Stimulated activated naive CD8-positive, alpha-beta T cell treated with anti-CD3 and anti-CD28 coated beads, Interleukin-15, Interleukin-2, amounts not matched to agents 100 U/mL and 50 U/mL, for 24 hours (primary cell): ENCODE measurements at regions not wholly inside any gene's neighbourhood (a gene's known extent, or its start where the extent isn't known, plus 50 kb on each side); places are given as distances from the start of the nearest gene placed in this dataset.

Source experiments
- ATAC-seq: fragments of 150-1000 bp; cut with Tn5 transposase; one replicate; pipeline ENCODE4 v1.10.0; 2021
- DNase-seq: peaks from one replicate; pipeline ENCODE4 v3.0.0; 2021

DNA sequence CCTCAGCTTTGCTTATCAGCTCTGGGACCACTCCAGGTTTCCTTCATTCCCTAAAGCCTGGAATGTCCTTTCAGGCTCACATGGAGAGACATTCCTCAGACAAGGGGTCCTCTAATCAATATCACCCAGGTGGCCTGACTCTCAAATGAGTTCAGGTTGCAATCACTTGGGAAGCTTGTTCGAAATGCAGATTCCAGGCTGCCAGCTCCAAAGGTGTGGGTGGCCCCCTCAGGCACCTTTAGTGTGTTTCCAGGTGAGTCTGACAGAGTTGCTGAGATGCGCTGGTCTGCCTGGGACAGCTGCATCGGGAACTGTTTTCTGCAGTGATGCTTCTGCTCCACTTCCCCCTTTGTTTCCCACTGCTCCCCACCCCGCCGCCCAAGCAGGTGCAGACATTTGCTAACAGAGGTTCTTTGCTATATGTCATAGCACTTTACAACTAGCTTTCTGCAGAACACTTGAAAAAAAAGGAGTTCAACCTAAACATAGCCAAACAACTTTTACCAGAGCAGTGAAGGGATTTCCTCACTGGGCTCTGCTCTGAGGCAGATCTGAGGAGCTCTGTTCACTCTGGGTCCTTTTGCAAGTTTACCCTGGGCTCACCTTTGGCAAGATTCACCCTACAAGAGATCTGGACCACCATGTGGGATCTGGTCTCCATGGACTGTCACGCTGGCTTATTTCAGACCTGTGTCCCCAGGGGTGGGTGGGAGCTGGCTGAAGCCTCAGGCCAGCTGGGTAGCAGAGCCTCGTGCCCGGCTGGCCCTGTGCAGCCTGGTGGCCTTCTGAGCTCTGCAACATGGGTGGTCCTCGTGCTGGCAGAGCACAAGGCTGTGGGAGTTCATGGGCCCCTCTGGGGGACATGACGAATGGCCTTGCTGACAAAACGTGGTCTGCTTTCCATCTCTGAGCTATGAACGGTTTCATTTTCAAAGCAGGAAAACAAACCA lies 539.6 kb downstream of the CCDC171 start:
- no peak for ATAC-seq
- DNase-seq: no peak

DNA sequence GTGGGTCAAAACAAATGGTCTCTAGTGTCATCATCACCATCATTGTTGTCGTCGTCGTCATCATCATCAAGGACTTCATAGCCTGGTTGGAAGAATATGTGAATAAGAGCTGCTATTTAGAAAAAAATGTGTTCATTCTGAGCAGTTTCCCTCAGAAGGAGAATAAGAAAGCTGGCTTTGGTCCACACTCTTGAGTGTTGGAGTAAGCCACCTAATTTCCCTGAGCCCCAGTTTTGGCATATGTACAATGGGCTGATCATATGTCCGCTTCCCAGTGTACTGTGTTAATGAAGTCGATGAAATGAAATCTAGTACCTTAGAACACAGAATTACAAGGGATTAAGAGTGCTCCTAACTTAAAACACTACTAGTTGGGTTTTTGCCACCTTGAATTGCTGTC lies 545.5 kb downstream of the CCDC171 start:
- no peak for ATAC-seq

DNA sequence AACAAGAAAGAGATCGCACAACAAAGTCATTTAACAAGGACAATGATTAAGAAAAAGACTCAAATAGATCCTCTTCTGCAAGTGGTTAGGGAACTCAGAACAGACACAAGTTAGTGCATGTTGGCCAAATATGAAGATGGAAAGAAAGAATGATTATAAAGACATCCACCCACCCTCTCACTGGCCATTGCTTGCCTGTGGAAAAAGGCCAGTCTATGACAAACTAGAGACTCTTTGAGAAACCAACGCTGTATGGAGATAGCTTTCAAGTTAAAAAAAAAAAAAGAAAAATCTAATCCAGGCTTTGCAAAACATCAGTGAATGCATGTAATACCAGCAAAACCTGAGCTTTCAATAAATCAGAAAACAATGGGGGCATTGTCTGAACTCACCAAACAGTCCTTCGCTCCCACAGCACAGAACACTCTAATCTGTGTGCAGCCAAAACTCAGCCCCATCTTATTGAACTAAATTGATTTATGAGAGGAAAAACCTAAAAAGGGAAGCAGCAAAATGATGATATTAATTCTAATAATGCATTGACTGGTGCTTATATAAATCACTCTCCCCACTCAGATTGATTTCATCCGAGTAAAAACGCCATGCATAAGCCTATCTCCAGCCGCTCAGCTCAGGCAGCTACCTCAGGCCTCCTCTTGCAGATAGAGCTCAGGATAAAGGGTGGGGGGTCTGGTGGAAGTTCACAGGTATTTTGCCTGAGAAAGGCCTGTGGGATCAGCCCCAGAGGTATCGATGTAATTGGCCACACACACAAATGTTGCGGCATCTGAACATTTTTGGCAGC lies 547.1 kb downstream of the CCDC171 start:
- DNase-seq: no peak
- no peak for ATAC-seq

More for the DNA sequence above, 545.5 kb downstream of the CCDC171 start:
- no peak for DNase-seq

DNA sequence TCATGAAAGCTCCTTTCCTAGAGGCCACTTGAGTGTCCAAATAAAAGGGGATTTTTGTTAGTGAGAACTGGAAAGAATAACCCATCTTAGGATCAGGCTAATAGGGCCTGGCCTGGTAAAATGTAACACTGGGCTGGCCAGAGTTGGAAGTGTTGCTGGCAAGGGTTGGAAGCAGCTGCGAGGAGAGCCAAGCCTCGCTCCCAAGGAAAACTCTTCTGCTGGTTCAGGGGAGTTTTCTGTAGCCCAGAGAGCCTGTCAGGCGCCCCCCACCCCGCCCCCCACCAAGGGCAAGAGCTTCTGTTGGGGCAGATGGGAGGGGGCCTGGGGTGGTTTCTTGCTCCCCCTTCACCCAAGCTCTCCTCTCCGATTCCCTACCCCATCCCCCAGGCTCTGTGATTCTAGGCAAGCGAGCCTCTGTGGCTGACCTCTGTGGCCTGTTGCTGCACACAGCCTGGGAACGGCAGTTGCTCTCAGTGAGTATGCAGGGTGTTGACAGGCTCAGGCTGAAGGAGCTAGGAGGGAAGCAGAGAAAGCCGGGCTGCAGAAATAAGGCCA lies 547.8 kb downstream of the CCDC171 start:
- DNase-seq (no peak), ATAC-seq (no peak)

DNA sequence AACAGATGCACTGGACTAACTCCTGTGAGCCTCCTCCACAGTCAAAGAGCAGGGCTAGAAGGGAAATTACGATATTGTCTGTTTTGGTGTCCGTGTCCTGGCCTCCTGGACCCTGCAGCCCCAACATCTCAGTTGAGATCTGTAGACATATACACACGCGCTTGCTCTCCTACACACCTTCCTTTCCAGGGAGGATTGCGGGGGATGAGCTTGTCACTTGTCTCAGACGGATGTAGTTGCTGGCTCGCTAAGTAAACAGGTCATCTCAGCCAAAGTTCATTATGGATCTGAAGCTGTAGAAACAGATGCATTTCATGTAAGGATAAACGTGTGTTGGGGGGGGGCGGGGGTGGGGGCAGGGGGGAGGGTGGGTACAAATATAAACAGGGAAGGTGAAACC lies 549.3 kb downstream of the CCDC171 start:
- DNase-seq (no peak), ATAC-seq (no peak)

DNA sequence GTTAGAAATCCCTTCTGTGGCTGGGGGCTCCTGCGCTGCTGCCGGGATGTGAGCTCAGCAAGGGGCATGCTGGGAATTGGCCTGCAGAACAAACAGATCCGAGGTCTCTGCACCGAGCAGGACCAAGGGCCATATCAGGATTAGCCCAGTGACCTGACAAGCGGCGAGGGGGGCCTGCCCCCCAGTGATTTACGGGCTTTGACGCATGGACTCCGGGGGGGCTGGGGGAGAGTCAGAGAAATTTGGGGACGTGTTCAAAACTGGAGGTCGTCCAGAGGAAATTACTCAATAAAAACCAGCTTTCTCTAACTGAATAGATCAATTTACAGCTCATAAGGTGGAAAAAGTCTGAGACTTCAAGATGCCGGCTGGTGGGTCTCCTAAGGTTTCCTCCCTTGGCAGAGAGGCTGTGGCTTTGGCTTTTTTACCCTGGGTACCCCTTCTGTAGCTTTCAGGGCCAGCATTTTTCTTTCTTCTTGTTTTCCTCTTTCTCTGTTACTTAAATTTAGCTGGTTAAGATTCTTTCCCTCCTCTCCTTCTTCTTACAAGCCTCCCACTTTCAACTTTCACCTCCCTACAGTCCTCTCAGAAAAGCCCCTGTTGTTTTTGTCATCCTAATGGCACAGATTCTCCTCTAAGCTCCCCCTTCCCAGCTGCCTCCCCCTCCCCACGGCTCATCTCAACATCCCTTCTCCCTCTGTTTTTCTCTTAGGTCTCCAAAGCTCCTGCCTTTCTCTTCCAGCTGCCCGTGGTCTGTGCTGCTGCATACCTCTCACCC lies 551.0 kb downstream of the CCDC171 start:
- DNase-seq: no peak
- ATAC-seq: no peak

DNA sequence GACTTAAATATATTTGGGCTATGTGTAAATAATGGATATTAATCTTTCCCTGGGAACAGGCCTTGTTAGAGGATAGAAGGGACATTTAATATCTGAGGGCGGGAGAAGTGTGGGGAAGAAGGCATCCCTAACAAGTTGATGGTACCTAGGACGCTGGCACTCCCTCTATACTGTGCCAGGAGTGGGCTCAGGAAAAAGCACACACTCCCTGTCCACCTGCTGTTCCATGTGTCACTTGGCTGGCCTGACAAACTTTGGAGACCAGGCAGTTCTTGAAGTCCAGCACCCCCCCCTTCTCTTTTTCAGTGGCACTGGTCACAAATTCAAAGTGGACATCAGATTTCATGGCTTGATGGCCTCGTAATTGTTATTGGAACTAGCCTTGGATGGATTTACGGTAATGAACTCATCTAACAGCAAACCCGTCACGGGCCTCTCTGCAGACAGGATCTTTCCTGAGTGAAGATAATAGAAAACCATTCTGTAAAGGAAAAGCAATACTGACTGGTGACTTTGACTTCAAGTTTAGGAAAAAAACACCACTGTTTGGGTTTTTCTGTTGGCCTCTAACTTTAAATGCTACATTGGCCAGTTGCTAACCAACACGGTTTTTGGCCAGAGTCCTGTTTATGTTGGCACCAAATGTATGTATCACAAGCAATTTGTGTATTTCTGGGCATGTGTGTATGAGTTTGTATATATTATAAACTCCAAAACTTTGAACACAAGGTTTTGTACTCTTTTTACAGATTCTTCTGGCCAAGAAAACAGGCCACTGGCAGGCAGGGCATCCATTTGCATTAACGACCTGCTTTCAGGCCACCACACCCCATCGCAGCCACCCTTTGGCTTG lies 552.6 kb downstream of the CCDC171 start:
- DNase-seq (no peak), ATAC-seq (no peak)

DNA sequence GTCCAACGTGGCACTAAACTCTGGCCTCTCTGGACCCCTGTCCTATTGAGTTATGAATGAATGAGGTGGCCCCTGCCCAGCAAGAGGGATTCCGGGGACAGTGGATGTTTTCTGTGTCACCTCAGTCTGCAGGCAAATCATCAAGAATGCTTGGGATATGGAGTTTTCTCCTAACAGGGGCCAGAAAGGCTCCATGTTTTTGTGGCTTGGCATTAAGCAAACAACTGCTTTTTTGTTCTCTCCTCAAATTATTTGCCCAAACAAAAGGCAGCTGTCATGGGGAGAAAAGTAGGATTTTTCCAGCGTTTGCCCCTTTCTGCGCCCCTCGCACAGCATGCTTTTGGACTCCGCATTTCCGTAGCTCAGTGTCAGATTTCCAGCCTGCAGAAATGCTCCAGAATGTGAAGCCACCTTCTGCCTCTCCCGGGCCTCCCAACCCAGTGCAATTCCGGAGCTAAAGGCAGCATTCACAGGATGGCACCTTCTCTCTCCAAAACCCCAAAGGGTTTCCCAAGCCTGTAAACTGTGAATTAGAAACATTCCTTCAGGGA lies 553.3 kb downstream of the CCDC171 start:
- ATAC-seq: no peak
- no peak for DNase-seq

DNA sequence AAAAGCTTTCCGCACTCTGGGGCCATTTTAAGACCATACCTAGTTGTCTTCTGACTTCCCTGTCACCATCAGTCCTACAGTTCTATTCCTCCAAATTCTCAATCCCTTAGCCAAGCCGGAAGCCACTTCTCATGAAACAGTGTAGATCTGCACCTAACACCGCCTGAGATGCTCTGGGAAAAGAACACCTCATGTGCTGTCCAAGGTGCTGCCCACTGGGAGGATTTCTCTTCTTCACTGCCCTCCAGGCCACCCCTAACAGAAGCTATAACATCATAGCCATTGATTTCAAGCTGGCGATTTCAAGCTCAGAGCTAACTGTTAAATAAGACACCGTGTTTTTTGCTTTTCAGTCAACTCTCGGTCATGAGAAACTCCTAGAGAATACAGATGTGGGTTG lies 559.3 kb downstream of the CCDC171 start:
- no peak for DNase-seq
- ATAC-seq: no peak

DNA sequence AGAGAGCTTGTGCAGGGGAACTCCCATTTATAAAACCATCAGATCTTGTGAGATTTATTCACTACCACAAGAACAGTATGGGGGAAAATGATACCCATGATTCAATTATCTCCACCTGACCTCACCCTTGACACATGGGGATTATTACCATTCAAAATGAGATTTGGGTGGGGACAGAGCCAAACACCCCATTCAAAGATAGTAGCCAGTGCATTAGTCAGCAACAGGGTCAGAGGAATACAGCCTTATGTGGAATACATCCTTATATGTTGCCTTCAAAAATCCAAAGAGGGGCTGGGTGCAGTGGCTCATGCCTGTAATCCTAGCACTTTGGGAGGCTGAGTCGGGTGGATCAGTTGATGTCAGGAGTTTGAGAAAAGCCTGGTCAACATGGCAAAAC lies 563.2 kb downstream of the CCDC171 start:
- DNase-seq: no peak
- ATAC-seq: no peak

DNA sequence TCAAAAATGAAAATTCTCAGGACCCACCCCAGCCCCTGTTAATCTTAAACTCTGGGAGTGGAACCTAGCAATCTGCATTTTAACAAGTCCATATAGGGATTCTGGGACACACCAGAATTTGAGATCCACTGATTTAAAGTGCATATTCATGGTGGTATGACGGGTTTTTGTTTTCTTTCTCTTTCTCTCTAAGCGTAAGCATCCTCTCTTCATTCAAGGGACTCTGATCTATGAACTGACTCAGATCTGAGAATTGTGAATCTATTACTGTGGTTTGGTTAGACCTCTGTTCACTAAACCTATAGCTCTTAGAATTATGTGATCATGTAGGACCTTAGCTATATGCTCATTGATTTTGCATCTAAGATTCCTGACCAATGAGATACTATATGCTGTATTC lies 565.2 kb downstream of the CCDC171 start:
- DNase-seq (no peak), ATAC-seq (no peak)

DNA sequence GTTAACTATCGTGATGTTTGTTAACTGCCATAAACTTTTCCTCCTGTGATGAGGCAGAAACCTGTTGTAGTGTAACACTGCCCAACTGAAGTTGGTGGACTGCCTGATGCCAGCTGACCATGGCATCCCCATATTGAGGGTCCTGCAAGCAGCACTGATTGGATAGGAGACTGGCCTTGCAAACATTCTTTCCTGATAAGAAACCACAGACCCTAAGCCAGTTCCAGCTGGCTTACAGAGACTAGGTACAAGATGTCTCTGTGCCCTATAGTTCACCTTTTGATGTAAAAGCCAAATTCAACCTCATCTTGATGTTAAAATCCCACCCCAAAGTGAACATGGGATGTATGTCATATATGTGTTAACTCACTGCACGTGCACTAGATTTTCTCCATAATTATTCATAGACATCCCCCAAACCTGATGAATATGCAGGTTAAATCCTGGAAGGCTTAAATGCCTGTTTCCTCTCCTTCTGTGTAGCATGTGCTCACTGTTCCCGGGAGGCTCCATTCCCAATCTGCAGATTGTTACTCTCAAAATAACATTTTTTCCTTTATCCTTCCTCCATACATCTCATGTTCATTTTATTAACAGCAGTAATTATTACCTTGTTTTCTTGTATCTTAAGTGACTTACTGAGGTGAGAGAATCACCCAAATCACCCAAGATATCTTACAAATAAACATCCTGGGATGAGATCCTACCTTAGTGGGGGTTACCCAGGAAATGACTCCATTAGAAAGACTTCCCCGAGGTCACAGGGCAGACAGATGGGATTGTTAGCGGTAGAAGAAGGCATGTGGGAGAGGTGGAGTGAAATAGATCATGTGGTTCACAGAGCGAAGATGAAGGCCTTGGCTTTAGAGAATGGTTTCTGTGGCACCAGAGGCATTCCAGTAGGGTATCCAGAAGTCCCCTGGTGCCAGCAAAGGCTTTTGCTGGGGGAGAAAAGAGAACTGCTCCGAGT lies 566.7 kb downstream of the CCDC171 start:
- no peak for DNase-seq
- no peak for ATAC-seq

DNA sequence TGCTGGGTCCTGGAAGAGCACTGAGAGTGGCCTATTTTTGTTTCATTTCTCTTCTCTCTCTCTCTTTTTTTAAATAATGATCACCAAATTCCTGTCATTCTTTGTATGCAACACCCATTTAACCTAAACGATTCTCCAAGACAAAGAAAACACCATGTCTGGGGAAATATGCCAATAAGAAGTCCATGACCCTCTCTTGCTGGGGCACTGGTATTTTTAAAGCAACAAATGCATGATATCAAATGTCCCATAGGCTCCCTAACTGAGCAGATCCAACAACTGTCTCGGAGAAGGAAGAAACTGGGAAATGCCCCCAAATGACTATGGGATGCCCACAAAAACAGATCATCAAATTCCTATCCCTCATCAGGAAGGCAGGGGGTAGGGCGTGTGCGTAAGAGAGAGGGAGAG lies 567.4 kb downstream of the CCDC171 start:
- ATAC-seq: no peak

DNA sequence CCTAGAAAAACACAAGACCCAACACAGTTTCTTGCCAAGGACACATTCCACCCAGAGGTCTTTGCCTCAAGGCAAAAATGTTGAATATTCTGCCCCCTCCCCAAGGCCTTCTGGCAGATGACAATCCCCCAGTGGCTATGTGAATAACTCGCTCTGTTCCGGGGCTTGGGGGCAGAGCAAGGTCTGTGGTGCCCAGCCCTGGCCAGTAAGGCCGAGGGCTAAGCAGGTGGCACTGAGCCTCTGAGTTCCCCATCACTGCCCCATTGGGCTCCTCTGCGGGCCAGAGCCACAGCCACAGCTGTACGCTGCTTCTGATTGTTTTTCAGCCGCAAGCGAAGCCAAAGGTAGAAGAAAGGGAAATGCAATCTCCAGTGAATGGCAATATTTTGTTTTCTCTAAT lies 567.9 kb downstream of the CCDC171 start:
- DNase-seq: no peak
- no peak for ATAC-seq

More for the DNA sequence above, 567.4 kb downstream of the CCDC171 start:
- no peak for DNase-seq

DNA sequence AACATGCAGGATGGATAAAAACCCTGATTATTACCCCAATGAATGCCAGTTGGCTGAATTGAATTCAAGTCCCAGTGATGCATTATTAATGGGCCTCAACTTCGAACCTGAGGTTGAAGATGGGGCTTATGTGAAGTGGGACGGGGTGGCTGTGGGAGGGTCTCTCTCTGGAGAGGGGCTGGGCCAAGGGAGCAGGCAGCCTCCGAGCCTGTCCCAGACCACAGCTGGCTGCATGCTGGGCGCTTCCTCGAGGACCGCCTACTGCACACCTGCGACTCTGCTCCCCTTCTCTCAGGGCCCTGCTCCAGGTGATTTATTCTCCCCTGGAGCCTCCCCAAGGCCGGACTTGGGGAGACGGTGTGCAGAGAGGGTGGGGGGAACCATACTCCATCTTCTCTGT lies 568.3 kb downstream of the CCDC171 start:
- ATAC-seq: no peak

DNA sequence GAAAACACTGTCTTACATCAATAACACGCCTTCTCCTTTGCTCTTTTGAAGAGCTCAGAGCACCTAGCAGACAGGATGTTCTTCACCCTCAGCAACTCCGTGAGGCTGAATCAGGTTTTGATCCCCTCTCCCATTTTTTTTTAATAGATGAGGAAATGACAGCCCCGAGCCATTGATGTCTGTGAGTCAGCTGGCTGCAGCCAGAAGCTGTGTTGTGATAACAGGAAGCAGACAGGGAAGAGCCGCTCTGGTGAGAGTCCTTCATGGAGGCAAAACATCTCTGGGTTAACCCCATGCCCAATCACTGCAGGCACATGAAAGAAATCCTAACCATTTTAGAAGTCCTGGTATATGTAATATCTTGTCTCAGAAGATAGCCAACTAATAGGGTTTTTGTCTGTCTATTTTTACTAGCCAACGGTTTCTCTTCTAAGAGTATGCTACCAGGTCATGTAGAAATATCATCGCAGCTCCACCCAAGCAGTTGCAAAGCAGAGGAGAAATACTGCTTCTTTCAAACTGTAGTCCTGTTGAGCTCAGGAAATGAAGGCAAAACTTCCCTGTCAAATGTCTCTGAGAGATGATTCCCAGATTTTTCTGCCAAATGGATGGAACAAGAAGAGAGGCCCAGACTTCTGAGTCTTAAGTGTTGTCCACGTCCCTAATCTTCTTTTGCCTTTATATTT lies 568.9 kb downstream of the CCDC171 start:
- ATAC-seq (no peak), DNase-seq (no peak)

More for the DNA sequence above, 568.3 kb downstream of the CCDC171 start:
- DNase-seq: no peak

DNA sequence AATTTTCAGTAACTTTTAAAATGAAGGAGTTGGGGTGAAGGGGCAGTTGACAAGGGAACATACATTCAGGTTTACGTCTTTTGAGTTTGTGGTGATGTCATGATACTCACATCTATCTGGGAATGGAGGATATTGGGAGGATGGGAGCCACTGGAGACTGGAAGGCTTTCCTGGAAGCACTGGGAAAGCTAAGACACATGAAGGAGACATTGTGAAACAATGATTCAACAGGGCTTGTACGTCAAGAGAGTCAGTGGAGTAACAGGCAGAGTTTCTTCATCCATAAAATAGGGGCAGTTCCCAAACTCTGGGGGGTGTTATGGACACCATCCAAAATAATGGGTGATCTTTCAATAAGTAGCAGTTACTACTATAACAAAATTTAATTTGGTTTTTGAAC lies 572.8 kb downstream of the CCDC171 start:
- DNase-seq: no peak
- no peak for ATAC-seq

DNA sequence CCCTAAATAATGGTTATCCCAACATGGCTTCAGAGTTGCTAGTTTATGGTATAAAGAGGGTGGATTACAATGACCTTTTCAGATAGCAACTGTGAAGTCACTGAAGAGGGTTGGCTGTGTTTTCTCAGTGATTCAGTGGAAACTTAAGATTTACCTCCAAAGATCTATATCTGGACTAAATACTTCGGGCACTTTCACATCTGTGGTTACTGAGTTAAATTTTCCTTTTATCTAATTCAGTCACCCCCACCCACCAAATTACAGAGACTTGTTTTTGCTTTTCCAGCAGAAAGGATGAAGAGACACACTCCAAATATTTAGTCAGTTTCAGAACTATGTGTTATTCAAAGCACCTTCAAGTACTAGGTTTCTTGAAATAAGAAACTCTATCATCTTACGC lies 573.2 kb downstream of the CCDC171 start:
- DNase-seq: no peak
- ATAC-seq: peak; percentile 80

DNA sequence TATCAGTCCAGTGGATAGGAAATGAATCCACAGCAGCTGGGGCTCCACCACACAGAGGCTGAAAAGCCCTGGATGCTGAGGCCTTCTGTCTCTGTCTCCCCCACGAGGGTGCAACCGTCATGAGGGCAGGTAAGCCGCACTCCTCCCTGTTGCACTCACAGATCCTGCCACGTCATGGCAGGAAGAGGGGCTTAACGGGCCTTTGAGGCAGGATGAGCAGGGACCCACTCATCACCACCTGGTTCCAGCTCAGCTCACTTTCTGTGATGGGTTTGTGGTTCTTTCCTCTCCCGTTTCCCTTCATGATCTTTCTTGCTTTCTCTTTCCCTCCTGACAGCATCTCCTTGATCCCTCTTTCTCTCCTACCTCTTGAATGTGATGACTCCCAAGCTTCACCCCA lies 575.2 kb downstream of the CCDC171 start:
- no peak for DNase-seq
- no peak for ATAC-seq
